Large intestine (tissue), 3 donors: ENCODE measurements at regions not wholly inside any gene's neighbourhood (a gene's known extent, or its start where the extent isn't known, plus 50 kb on each side); places are given as distances from the start of the nearest gene placed in this dataset.
"Not testable (repeated sequence)": the region's sequence is repeated elsewhere in the genome, so short reads cannot be mapped to it uniquely, and the experiment has no call there.

Source experiments
- DNase-seq, 2 donors: peaks; one replicate each; pipeline versions ENCODE4 v3.0.0 to v3.0.0-alpha.2; 2013
- H3K27ac ChIP-seq: one replicate; pipeline ENCODE4 v1.5.1; 2013; ENCODE audit warnings: low read length
- H3K27me3 ChIP-seq: 2 replicates; pipeline ENCODE4 v1.6.1; 2013; ENCODE audit warnings: low read length; ENCODE audit not compliant: control insufficient read depth, insufficient read depth
- H3K36me3 ChIP-seq: 2 replicates; pipeline ENCODE4 v1.6.1; 2013; ENCODE audit warnings: low read length; ENCODE audit not compliant: control insufficient read depth, insufficient read depth
- H3K4me1 ChIP-seq: one replicate; pipeline ENCODE4 v1.6.1; 2013; ENCODE audit warnings: low read length; ENCODE audit not compliant: control insufficient read depth, insufficient read depth
- H3K4me3 ChIP-seq: one replicate; pipeline ENCODE4 v1.5.1; 2013; ENCODE audit warnings: low read length
- H3K9me3 ChIP-seq: one replicate; pipeline ENCODE4 v1.6.1; 2013; ENCODE audit warnings: mild to moderate bottlenecking, low read depth, low read length, moderate library complexity; ENCODE audit not compliant: control insufficient read depth
- WGBS: methylation state at CpG from one replicate; pipeline ENCODE4 v1.1.5; 2013; ENCODE audit warnings: low lambda C conversion rate; ENCODE audit not compliant: insufficient coverage; 5-methylcytosine and 5-hydroxymethylcytosine counted together

- Histone ChIP-seq H3K4me3 (no peak overlapping the region), H3K36me3 (no peaks in the 10 kb centered on the region)
- no CpG with 5 or more reads among the region's 4 CpGs for WGBS
These were observed 488.0 kb upstream of the PLXNA2 start for GRCh38 chr1:208731981-208732821.

GRCh38 chr1:208737161-208737560 lies 493.0 kb upstream of the PLXNA2 start:
- peaks cover 3% of the 10 kb centered on the region for H3K9me3 ChIP-seq
- no peaks in the 10 kb centered on the region for H3K36me3 ChIP-seq
- 60% methylated on average over 1 of the region's 4 CpGs for WGBS
- no peaks in the 10 kb centered on the region for H3K4me1 ChIP-seq
- DNase-seq: peak in 1 of 2 donors; percentile 20
- H3K27ac ChIP-seq: no peak overlapping the region
- no peaks in the 10 kb centered on the region for H3K27me3 ChIP-seq
- H3K4me3 ChIP-seq: no peak overlapping the region

More at GRCh38 chr1:208731981-208732821, 488.0 kb upstream of the PLXNA2 start:
- DNase-seq: peak; percentile 23 to 68
- Histone ChIP-seq H3K4me1 (no peaks in the 10 kb centered on the region), H3K27me3 (peaks cover 2% of the 10 kb centered on the region), H3K9me3 (no peaks in the 10 kb centered on the region), H3K27ac (no peak overlapping the region)

GRCh38 chr1:208737922-208738321 lies 493.7 kb upstream of the PLXNA2 start:
- no peak for DNase-seq
- WGBS: no CpG with 5 or more reads among the region's 4 CpGs
- H3K27me3 ChIP-seq: no peaks in the 10 kb centered on the region

GRCh38 chr1:208739636-208740035 lies 495.5 kb upstream of the PLXNA2 start:
- WGBS: no CpG with 5 or more reads among the region's 20 CpGs
- not testable (repeated sequence) for DNase-seq, H3K27ac ChIP-seq, H3K27me3 ChIP-seq, H3K4me1 ChIP-seq, H3K4me3 ChIP-seq, H3K36me3 ChIP-seq, H3K9me3 ChIP-seq

More at GRCh38 chr1:208737922-208738321, 493.7 kb upstream of the PLXNA2 start:
- no peak overlapping the region for H3K27ac ChIP-seq
- peaks cover 3% of the 10 kb centered on the region for H3K9me3 ChIP-seq
- no peaks in the 10 kb centered on the region for H3K36me3 ChIP-seq
- H3K4me1 ChIP-seq: no peaks in the 10 kb centered on the region
- H3K4me3 ChIP-seq: no peak overlapping the region

GRCh38 chr1:208741296-208741695 lies 497.1 kb upstream of the PLXNA2 start:
- DNase-seq: no peak
- no peak overlapping the region for H3K4me3 ChIP-seq
- no peaks in the 10 kb centered on the region for H3K27me3 ChIP-seq
- no peaks in the 10 kb centered on the region for H3K4me1 ChIP-seq
- H3K27ac ChIP-seq: no peak overlapping the region
- no peaks in the 10 kb centered on the region for H3K36me3 ChIP-seq
- peaks cover 3% of the 10 kb centered on the region for H3K9me3 ChIP-seq
- whole genome bisulfite sequencing: 80% methylated on average over 1 of the region's 3 CpGs

GRCh38 chr1:208743361-208743760 lies 499.2 kb upstream of the PLXNA2 start:
- Histone ChIP-seq H3K36me3 (no peaks in the 10 kb centered on the region), H3K27ac (no peak overlapping the region), H3K9me3 (peaks cover 3% of the 10 kb centered on the region), H3K4me3 (no peak overlapping the region), H3K4me1 (no peaks in the 10 kb centered on the region), H3K27me3 (no peaks in the 10 kb centered on the region)
- DNase-seq: no peak
- 100% methylated on average over 1 of the region's 5 CpGs for WGBS

GRCh38 chr1:208747979-208748378 lies 503.8 kb upstream of the PLXNA2 start:
- Histone ChIP-seq H3K27me3 (no peaks in the 10 kb centered on the region), H3K27ac (no peak overlapping the region), H3K4me3 (no peak overlapping the region), H3K36me3 (no peaks in the 10 kb centered on the region), H3K9me3 (no peaks in the 10 kb centered on the region), H3K4me1 (no peaks in the 10 kb centered on the region)
- no CpG with 5 or more reads among the region's 6 CpGs for WGBS
- peak in 1 of 2 donors; percentile 7 for DNase-seq

- Histone ChIP-seq H3K9me3 (no peaks in the 10 kb centered on the region), H3K27me3 (no peaks in the 10 kb centered on the region), H3K4me1 (no peaks in the 10 kb centered on the region), H3K4me3 (no peak overlapping the region), H3K36me3 (no peaks in the 10 kb centered on the region), H3K27ac (no peak overlapping the region)
- no peak for DNase-seq
- WGBS: 60% methylated on average over 1 of the region's 6 CpGs
These were observed 504.4 kb upstream of the PLXNA2 start for GRCh38 chr1:208748387-208749165.

GRCh38 chr1:208756339-208756981 lies 512.3 kb upstream of the PLXNA2 start:
- Histone ChIP-seq H3K9me3 (no peaks in the 10 kb centered on the region), H3K4me3 (no peak overlapping the region), H3K27ac (no peak overlapping the region), H3K36me3 (no peaks in the 10 kb centered on the region), H3K27me3 (no peaks in the 10 kb centered on the region), H3K4me1 (no peaks in the 10 kb centered on the region)
- WGBS: no CpG with 5 or more reads among the region's 6 CpGs
- no peak for DNase-seq

- H3K27me3 ChIP-seq: no peaks in the 10 kb centered on the region
- no peaks in the 10 kb centered on the region for H3K36me3 ChIP-seq
- H3K4me3 ChIP-seq: no peak overlapping the region
- H3K9me3 ChIP-seq: no peaks in the 10 kb centered on the region
- no peaks in the 10 kb centered on the region for H3K4me1 ChIP-seq
- no CpG with 5 or more reads among the region's 1 CpG for WGBS
- DNase-seq: no peak
- H3K27ac ChIP-seq: no peak overlapping the region
These were observed 513.7 kb upstream of the PLXNA2 start for GRCh38 chr1:208757846-208758245.
